ENCODE measurements at regions not wholly inside any gene's neighbourhood (a gene's known extent, or its start where the extent isn't known, plus 50 kb on each side); places are given as distances from the start of the nearest gene placed in this dataset.

DNA sequence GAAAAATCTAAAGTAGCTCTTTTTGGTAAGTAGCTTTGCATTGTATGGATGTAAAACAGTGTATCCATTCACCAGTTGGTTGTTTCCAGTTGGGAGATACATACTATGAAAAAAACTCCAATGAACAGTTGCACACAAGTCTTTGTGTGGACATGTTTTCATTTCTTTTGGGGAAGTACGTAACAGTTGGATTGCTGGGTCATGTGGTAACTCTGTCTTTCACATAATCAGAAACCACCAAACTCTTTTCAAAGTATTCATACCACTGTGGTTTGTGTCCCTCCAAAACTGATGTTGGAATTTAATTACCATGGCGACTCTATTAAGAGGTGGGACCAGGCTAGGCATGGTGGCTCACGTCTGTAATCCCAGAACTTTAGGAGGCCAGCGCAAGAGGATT is 58.9 kb upstream of the RESF1 start:
- no peak overlapping the region for H3K56ac ChIP-seq (replicated peaks; ENCODE audit: insufficient read length, low read depth, low read length)
- H3K4me1 ChIP-seq (replicated peaks in 1 of 4; ENCODE audit: control insufficient read depth in 3 of 4, insufficient read depth in 4 of 4, low read length in 3 of 4): peaks cover 0 to 5% (median 3%) of the 10 kb centered on the region in 4 experiments; a peak in 5 of 7 replicates
- ChIA-PET POLR2A (ENCODE audit: partially characterized antibody) (no interaction called here), CTCF (ENCODE audit: partially characterized antibody) (no interaction called here)
- H3K18ac ChIP-seq (ENCODE audit: extremely low read depth, low read length): no peak overlapping the region
- H3K79me1 ChIP-seq (ENCODE audit: low read depth, low read length): no peaks in the 10 kb centered on the region
- H2BK5ac ChIP-seq (ENCODE audit: low read depth, low read length): no peak overlapping the region
- H3K27ac ChIP-seq (ENCODE audit: low read depth, low read length): no peak overlapping the region
- no peak overlapping the region for H3K9ac ChIP-seq (replicated peaks in 1 of 4; ENCODE audit: extremely low read depth in 1 of 4, low read depth in 3 of 4, low read length in 3 of 4)
- H2AFZ ChIP-seq (ENCODE audit: low read length): no peak overlapping the region
- H3K23ac ChIP-seq (ENCODE audit: insufficient read length): no peak overlapping the region
- no peak for DNase-seq (ENCODE audit: low read depth in 1 of 2, low spot score in 2 of 2)
- no peak overlapping the region for H4K8ac ChIP-seq (ENCODE audit: extremely low read depth, insufficient read depth, low read length)
- no peaks in the 10 kb centered on the region for H3K27me3 ChIP-seq (replicated peaks in 1 of 4; ENCODE audit: control insufficient read depth in 3 of 4, extremely low read depth in 1 of 4, insufficient read depth in 3 of 4, low read length in 3 of 4)
- H3K36me3 ChIP-seq (ENCODE audit: control insufficient read depth in 2 of 4, insufficient read depth in 4 of 4, low read length in 3 of 4): no peaks in the 10 kb centered on the region
- no peak overlapping the region for H3K4me3 ChIP-seq (ENCODE audit: extremely low read depth in 1 of 4, insufficient read depth in 2 of 4, low read depth in 3 of 4, low read length in 4 of 4)
- no peak for FAIRE-seq
- no peak for TF ChIP-seq CREB1 (IDR thresholded peaks at IDR 0.05)
- no peak for TF ChIP-seq POLR2A (IDR thresholded peaks at IDR 0.05; ENCODE audit: control extremely low read depth in 1 of 2, low read depth in 2 of 2, low read length in 2 of 2)
- TF ChIP-seq RAD21 (IDR thresholded peaks at IDR 0.05 in 1 of 2, conservative IDR thresholded peaks at IDR 0.05 in 1 of 2; ENCODE audit: low read depth in 2 of 2, low read length in 2 of 2): no peak
- TF ChIP-seq SIRT6 (IDR thresholded peaks at IDR 0.05; ENCODE audit: low read length): no peak
- TF ChIP-seq CHD2 (IDR thresholded peaks at IDR 0.05; ENCODE audit: low read length): no peak
- TF ChIP-seq SP1 (IDR thresholded peaks at IDR 0.05; ENCODE audit: low read depth, low read length): no peak
- TF ChIP-seq, protein P1, sequence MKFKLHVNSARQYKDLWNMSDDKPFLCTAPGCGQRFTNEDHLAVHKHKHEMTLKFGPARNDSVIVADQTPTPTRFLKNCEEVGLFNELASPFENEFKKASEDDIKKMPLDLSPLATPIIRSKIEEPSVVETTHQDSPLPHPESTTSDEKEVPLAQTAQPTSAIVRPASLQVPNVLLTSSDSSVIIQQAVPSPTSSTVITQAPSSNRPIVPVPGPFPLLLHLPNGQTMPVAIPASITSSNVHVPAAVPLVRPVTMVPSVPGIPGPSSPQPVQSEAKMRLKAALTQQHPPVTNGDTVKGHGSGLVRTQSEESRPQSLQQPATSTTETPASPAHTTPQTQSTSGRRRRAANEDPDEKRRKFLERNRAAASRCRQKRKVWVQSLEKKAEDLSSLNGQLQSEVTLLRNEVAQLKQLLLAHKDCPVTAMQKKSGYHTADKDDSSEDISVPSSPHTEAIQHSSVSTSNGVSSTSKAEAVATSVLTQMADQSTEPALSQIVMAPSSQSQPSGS (IDR thresholded peaks at IDR 0.05; ENCODE audit: low read length): no peak
- TF ChIP-seq, protein P2, sequence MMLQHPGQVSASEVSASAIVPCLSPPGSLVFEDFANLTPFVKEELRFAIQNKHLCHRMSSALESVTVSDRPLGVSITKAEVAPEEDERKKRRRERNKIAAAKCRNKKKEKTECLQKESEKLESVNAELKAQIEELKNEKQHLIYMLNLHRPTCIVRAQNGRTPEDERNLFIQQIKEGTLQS (IDR thresholded peaks at IDR 0.05; ENCODE audit: insufficient read depth, low read depth, low read length): no peak
- no peak for TF ChIP-seq EP300 (IDR thresholded peaks at IDR 0.05; ENCODE audit: borderline replicate concordance in 1 of 2, low read depth in 2 of 2, low read length in 2 of 2)
- no peak for TF ChIP-seq SAP30 (IDR thresholded peaks at IDR 0.05; ENCODE audit: insufficient read depth, insufficient replicate concordance, low read length)
- no peak overlapping the region for H2AK5ac ChIP-seq (ENCODE audit: low read depth, low read length)
- H4K20me1 ChIP-seq (replicated peaks in 1 of 2; ENCODE audit: control insufficient read depth in 1 of 2, insufficient read depth in 2 of 2, low read length in 2 of 2): no peaks in the 10 kb centered on the region
- no peak overlapping the region for H2BK20ac ChIP-seq (ENCODE audit: low read length)
- no peak overlapping the region for H2BK15ac ChIP-seq (ENCODE audit: low read length)
- no peak overlapping the region for H3K4me2 ChIP-seq (ENCODE audit: insufficient read depth in 1 of 2, low read depth in 2 of 2, low read length in 2 of 2)
- no peaks in the 10 kb centered on the region for H3K23me2 ChIP-seq (ENCODE audit: low read depth, low read length)
- 90% methylated on average over 4 of the region's 4 CpGs; no CpG with 5 or more reads in 1 of the 2 experiments for WGBS, 2 experiments (ENCODE audit: extremely low coverage in 1 of 2, insufficient coverage in 1 of 2, insufficient read length in 1 of 2, insufficient replicate concordance in 2 of 2, low coverage in 1 of 2, low lambda C conversion rate in 2 of 2, missing lambda C conversion rate in 1 of 2)
- H3K4ac ChIP-seq (replicated peaks; ENCODE audit: insufficient read length, low read depth, low read length): no peak overlapping the region
- H3K79me2 ChIP-seq (ENCODE audit: control insufficient read depth in 1 of 2, insufficient read depth in 2 of 2, low read length in 2 of 2): no peaks in the 10 kb centered on the region
- no peak overlapping the region for H2BK120ac ChIP-seq (replicated peaks; ENCODE audit: low read depth, low read length)
- no peak overlapping the region for H4K5ac ChIP-seq (ENCODE audit: insufficient read length, low read depth, low read length)
- no peaks in the 10 kb centered on the region for H3K9me3 ChIP-seq (ENCODE audit: insufficient read depth in 2 of 2, low read depth in 1 of 2, low read length in 1 of 2)
- no peak overlapping the region for H4K91ac ChIP-seq (replicated peaks; ENCODE audit: insufficient read length, low read length)
- no peak overlapping the region for H3K14ac ChIP-seq (ENCODE audit: insufficient read length)
- no peak overlapping the region for H2BK12ac ChIP-seq (ENCODE audit: low read depth, low read length)

Data from H1 (cell line).